Testis (tissue), 2 donors: ENCODE measurements at regions not wholly inside any gene's neighbourhood (a gene's known extent, or its start where the extent isn't known, plus 50 kb on each side); places are given as distances from the start of the nearest gene placed in this dataset.

Source experiments
- POLR2A ChIP-seq: fragments of 450-650 bp; IDR thresholded peaks from one replicate; pipeline ENCODE4 v1.6.1; 2017; ENCODE audit warnings: antibody characterized with exemption, mild to moderate bottlenecking, moderate library complexity
- TF ChIP-seq, protein P1 (sequence below), 3 experiments: fragments of 450-650 bp in 2 of 3; fragments of 200-600 bp in 1 of 3; sonication (generic) in 1 of 3; IDR thresholded peaks; one replicate each; pipeline ENCODE4 v1.5.1; 2016 to 2019; ENCODE audit warnings: antibody characterized with exemption in 3 of 3, mild to moderate bottlenecking in 2 of 3, moderate library complexity in 1 of 3

- TF ChIP-seq, protein P1, sequence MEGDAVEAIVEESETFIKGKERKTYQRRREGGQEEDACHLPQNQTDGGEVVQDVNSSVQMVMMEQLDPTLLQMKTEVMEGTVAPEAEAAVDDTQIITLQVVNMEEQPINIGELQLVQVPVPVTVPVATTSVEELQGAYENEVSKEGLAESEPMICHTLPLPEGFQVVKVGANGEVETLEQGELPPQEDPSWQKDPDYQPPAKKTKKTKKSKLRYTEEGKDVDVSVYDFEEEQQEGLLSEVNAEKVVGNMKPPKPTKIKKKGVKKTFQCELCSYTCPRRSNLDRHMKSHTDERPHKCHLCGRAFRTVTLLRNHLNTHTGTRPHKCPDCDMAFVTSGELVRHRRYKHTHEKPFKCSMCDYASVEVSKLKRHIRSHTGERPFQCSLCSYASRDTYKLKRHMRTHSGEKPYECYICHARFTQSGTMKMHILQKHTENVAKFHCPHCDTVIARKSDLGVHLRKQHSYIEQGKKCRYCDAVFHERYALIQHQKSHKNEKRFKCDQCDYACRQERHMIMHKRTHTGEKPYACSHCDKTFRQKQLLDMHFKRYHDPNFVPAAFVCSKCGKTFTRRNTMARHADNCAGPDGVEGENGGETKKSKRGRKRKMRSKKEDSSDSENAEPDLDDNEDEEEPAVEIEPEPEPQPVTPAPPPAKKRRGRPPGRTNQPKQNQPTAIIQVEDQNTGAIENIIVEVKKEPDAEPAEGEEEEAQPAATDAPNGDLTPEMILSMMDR (IDR thresholded peaks at IDR 0.05) = no peak
- TF ChIP-seq POLR2A = no peak
Observed at GRCh38 chr13:33512880-33513554, 227.5 kb upstream of the STARD13 start.
